ENCODE measurements at regions not wholly inside any gene's neighbourhood (a gene's known extent, or its start where the extent isn't known, plus 50 kb on each side); places are given as distances from the start of the nearest gene placed in this dataset.

GRCh38 chr4:41373221-41373620, 116.5 kb downstream of the UCHL1 start:
- peaks cover 4% of the 10 kb centered on the region for H3K36me3 Mint-ChIP-seq
- no peak overlapping the region for H3K27ac Mint-ChIP-seq
- DNase-seq (ENCODE audit: low spot score in 2 of 2, unreplicated experiment in 2 of 2), result no peak
- H3K4me1 Mint-ChIP-seq, result peaks cover 32% of the 10 kb centered on the region
- peaks cover 5% of the 10 kb centered on the region for H3K9me3 Mint-ChIP-seq
- no peak for TF ChIP-seq CTCF (IDR thresholded peaks at IDR 0.05; ENCODE audit: unreplicated experiment)
- H3K4me3 Mint-ChIP-seq, result no peak overlapping the region
- H3K27me3 Mint-ChIP-seq (ENCODE audit: low read depth), result no peaks in the 10 kb centered on the region

DNA sequence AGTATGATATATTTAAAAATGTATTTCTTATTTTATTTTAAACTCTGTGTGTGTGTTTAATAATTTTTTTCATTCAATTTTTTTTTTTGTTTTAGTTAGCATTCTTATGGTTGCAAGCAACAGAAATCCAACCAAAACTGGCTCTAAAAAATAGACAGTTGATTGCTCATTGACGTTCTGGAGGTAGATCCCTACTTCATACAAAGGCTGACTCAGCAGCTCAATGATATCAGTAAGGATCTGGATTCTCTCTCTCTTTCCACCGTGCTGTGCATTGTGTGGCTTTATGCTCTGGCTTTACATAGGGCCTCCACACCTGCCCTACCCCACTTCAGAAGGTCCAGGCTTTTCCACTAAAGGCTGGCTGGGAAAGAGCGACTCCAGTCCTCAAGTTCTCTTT, 117.8 kb downstream of the UCHL1 start:
- no peaks in the 10 kb centered on the region for H3K27me3 Mint-ChIP-seq (ENCODE audit: low read depth)

DNA sequence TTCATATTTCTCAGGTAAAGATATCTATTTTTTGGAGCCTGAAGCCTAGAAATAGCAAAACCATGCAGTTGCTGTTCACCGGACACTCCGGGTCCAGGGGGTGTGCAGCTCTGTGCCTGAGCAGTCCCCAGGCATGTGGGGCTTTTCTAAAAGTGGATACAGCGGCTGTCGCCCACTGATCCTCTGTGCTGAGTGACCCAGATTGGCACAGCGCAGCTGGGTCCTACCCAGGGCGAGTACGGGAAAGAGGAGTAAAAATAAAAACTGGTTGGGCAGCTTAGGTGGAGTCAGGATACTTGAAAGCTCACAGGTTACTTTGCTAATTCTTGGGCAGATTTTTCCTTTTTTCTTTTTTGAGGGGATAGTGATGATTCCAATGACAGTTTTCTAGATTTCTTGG, 118.8 kb downstream of the UCHL1 start:
- Mint-ChIP-seq H3K27me3 (ENCODE audit: low read depth) (no peaks in the 10 kb centered on the region), H3K36me3 (peaks cover 12% of the 10 kb centered on the region), H3K9me3 (peaks cover 16% of the 10 kb centered on the region), H3K27ac (peak overlapping the region; percentile 6), H3K4me1 (peaks cover 25% of the 10 kb centered on the region), H3K4me3 (no peak overlapping the region)
- TF ChIP-seq CTCF (IDR thresholded peaks at IDR 0.05; ENCODE audit: unreplicated experiment), result no peak
- no peak for DNase-seq (ENCODE audit: low spot score in 2 of 2, unreplicated experiment in 2 of 2)

More for the DNA sequence above, 117.8 kb downstream of the UCHL1 start:
- H3K36me3 Mint-ChIP-seq, result peaks cover 12% of the 10 kb centered on the region
- no peak for DNase-seq (ENCODE audit: low spot score in 2 of 2, unreplicated experiment in 2 of 2)
- H3K4me1 Mint-ChIP-seq, result peaks cover 26% of the 10 kb centered on the region
- H3K9me3 Mint-ChIP-seq, result peaks cover 16% of the 10 kb centered on the region
- H3K27ac Mint-ChIP-seq, result no peak overlapping the region
- H3K4me3 Mint-ChIP-seq, result no peak overlapping the region
- TF ChIP-seq CTCF (IDR thresholded peaks at IDR 0.05; ENCODE audit: unreplicated experiment), result no peak

- Mint-ChIP-seq H3K4me1 (peaks cover 24% of the 10 kb centered on the region), H3K9me3 (peaks cover 16% of the 10 kb centered on the region), H3K27me3 (ENCODE audit: low read depth) (no peaks in the 10 kb centered on the region), H3K36me3 (peaks cover 12% of the 10 kb centered on the region), H3K4me3 (no peak overlapping the region), H3K27ac (no peak overlapping the region)
- no peak for TF ChIP-seq CTCF (IDR thresholded peaks at IDR 0.05; ENCODE audit: unreplicated experiment)
- DNase-seq (ENCODE audit: low spot score in 2 of 2, unreplicated experiment in 2 of 2), result no peak
Measured at GRCh38 chr4:41377196-41377595, 120.5 kb downstream of the UCHL1 start.

DNA sequence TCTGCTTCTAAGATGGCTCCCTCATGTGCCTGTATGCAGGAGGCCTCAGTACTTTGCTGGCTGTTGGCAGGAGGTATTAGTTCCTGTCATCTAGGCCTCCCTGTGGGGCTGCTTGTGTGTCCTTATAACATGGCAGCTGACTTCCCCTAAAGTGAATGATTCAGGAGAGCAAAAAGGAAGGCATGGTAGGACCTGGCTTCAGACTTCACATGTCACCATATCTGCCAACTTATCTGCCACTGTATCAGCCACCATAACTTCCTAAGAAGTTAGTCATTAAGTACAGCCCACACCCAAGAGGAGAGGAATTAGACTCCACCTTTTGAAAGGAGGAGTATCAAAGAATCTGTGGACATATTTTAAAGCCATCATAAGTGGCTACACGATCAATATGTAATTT, 122.5 kb downstream of the UCHL1 start:
- Mint-ChIP-seq H3K36me3 (peaks cover 12% of the 10 kb centered on the region), H3K4me1 (peaks cover 25% of the 10 kb centered on the region), H3K9me3 (peaks cover 16% of the 10 kb centered on the region), H3K27ac (no peak overlapping the region), H3K4me3 (no peak overlapping the region), H3K27me3 (ENCODE audit: low read depth) (no peaks in the 10 kb centered on the region)
- no peak for DNase-seq (ENCODE audit: low spot score in 2 of 2, unreplicated experiment in 2 of 2)
- TF ChIP-seq CTCF (IDR thresholded peaks at IDR 0.05; ENCODE audit: unreplicated experiment), result no peak

All from mesothelial cell of epicardium (in vitro differentiated cells).